Activated T-helper 17 cell treated with anti-CD3 and anti-CD28 coated beads, Interleukin-2, amount 50 U/mL, for 72 hours (primary cell): ENCODE measurements at regions not wholly inside any gene's neighbourhood (a gene's known extent, or its start where the extent isn't known, plus 50 kb on each side); places are given as distances from the start of the nearest gene placed in this dataset.
A peak's percentile ranks its signal among the peaks of the same experiment; 100 is the strongest.
"Not testable (repeated sequence)": the region's sequence is repeated elsewhere in the genome, so short reads cannot be mapped to it uniquely, and the experiment has no call there.

Experiments used
- ATAC-seq: fragments of 150-1000 bp; cut with Tn5 transposase; replicated peaks from 2 replicates; pipeline ENCODE4 v1.10.0; 2021; ENCODE audit warnings: mild to moderate bottlenecking, moderate library complexity
- H3K27ac Mint-ChIP-seq: one replicate; pipeline ENCODE4 v1.8.0; 2022; ENCODE audit warnings: mixed read lengths
- H3K27me3 Mint-ChIP-seq: one replicate; pipeline ENCODE4 v1.8.0; 2022; ENCODE audit warnings: mixed read lengths
- H3K36me3 Mint-ChIP-seq: one replicate; pipeline ENCODE4 v1.8.0; 2022; ENCODE audit warnings: low read depth, mild to moderate bottlenecking, mixed read lengths
- H3K4me1 Mint-ChIP-seq: one replicate; pipeline ENCODE4 v1.8.0; 2022; ENCODE audit warnings: mixed read lengths
- H3K4me3 Mint-ChIP-seq: one replicate; pipeline ENCODE4 v1.8.0; 2022; ENCODE audit warnings: mild to moderate bottlenecking, mixed read lengths
- H3K9me3 Mint-ChIP-seq: one replicate; pipeline ENCODE4 v1.8.0; 2022; ENCODE audit warnings: mixed read lengths

DNA sequence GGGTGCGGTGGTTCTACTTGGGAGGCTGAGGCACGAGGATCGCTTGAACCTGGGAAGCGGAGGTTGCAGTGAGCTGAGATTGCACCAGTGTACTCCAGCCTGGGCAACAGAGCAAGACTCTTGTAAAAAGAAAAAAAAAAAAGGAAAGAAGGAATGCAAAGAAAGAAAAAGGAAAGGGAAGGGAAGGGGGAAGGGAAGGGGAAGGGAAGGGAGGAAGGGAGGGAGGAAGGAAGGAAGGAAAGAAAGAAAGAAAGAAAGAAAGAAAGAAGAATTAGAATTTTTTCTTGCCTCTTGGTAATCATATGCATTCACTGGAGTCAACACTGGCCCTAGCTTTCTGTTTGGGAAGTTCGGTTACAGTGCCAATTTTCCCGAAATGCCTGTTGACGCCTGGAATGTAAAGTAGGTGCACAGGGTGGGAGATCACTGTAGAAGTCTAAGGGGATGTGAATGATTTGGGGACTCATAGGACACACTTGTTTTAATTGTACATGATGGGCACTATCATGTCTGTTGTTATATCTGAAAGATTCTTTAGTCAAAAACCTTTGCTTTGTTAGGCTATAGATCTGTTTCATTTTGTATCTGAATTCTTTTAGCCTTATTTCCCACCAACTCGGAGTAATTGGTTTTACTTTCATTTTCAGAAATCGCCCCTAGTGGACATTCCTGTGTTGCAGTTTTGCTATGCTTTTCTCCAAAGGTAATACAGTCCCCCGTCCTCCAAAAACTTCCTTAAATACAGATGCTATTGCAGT lies 59.8 kb upstream of the MORC3 start:
- H3K27ac Mint-ChIP-seq = peak overlapping the region; percentile 89
- no peaks in the 10 kb centered on the region for H3K27me3 Mint-ChIP-seq
- H3K9me3 Mint-ChIP-seq = no peaks in the 10 kb centered on the region
- H3K36me3 Mint-ChIP-seq = peaks cover 44% of the 10 kb centered on the region
- H3K4me3 Mint-ChIP-seq = peak overlapping the region; percentile 81
- peaks cover 8% of the 10 kb centered on the region for H3K4me1 Mint-ChIP-seq
- peak; percentile 73 for ATAC-seq

GRCh38 chr21:36260802-36261201 lies 59.2 kb upstream of the MORC3 start:
- H3K4me3 Mint-ChIP-seq = peak overlapping the region; percentile 81
- H3K9me3 Mint-ChIP-seq = no peaks in the 10 kb centered on the region
- peaks cover 43% of the 10 kb centered on the region for H3K36me3 Mint-ChIP-seq
- no peaks in the 10 kb centered on the region for H3K27me3 Mint-ChIP-seq
- no peak for ATAC-seq
- H3K27ac Mint-ChIP-seq = peak overlapping the region; percentile 89
- peaks cover 8% of the 10 kb centered on the region for H3K4me1 Mint-ChIP-seq

GRCh38 chr21:36261459-36261858 lies 58.5 kb upstream of the MORC3 start:
- Mint-ChIP-seq H3K4me1 (peaks cover 8% of the 10 kb centered on the region), H3K4me3 (no peak overlapping the region), H3K27ac (no peak overlapping the region), H3K36me3 (peaks cover 37% of the 10 kb centered on the region), H3K9me3 (no peaks in the 10 kb centered on the region), H3K27me3 (no peaks in the 10 kb centered on the region)
- no peak for ATAC-seq

- H3K27ac Mint-ChIP-seq = no peak overlapping the region
- no peak overlapping the region for H3K4me3 Mint-ChIP-seq
- H3K27me3 Mint-ChIP-seq = no peaks in the 10 kb centered on the region
- H3K36me3 Mint-ChIP-seq = peaks cover 42% of the 10 kb centered on the region
- H3K4me1 Mint-ChIP-seq = peaks cover 8% of the 10 kb centered on the region
- ATAC-seq = no peak
- no peaks in the 10 kb centered on the region for H3K9me3 Mint-ChIP-seq
Observed at GRCh38 chr21:36263797-36264196, 56.2 kb upstream of the MORC3 start.

DNA sequence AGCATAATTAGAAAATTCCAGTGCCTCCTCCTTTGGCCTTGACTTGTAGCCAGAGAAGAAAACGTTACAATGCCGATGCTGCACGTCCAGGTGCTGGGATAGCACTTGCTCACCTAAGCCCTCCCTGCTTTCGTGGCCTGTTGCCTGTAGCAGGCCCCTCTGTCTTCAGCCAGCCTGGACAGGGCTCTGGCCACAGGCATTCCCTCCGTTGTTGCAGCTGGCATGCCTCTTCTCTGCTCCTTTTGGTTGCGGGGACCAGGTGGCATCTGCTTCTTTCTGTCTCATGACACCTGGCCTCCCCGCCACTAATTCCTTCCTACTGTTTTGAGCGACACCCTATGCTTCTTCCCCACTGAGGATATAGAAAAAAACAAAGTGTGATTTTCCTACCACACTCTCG lies 54.6 kb upstream of the MORC3 start:
- Mint-ChIP-seq H3K36me3 (peaks cover 41% of the 10 kb centered on the region), H3K4me1 (peaks cover 3% of the 10 kb centered on the region), H3K27ac (no peak overlapping the region), H3K27me3 (no peaks in the 10 kb centered on the region), H3K9me3 (no peaks in the 10 kb centered on the region), H3K4me3 (no peak overlapping the region)
- no peak for ATAC-seq

DNA sequence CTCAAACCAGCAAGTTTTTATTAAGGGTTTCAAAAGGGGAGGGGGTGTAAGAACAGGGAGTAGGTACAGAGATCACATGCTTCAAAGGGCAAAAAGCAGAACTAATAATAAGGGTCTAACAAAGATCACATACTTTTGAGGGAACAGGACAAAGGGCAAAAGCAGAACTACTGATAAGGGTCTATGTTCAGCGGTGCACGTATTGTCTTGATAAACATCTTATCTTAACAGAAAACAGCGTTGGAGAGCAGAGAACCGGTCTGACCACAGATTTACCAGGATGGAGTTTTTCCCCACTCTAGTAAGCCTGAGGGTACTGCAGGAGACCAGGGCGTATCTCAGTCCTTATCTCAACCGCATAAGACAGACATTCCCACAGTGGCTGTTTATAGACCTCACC lies 52.2 kb upstream of the MORC3 start:
- H3K27ac Mint-ChIP-seq, H3K4me3 Mint-ChIP-seq, H3K4me1 Mint-ChIP-seq, H3K9me3 Mint-ChIP-seq, ATAC-seq, H3K27me3 Mint-ChIP-seq: not testable (repeated sequence)
- peaks cover 44% of the 10 kb centered on the region for H3K36me3 Mint-ChIP-seq

DNA sequence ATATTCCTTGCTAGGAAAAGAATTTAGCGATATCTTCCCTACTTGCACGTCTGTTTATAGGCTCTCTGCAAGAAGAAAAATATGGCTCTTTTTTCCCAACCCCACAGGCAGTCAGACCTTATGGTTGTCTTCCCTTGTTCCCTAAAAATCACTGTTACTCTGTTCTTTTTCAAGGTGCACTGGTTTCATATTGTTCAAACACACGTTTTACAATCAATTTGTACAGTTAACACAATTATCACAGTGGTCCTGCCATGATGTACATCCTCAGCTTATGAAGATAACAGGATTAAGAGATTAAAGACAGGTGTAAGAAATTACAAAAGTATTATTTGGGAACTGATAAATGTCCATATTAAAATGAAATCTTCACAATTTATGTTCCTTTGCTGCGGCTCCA lies 51.7 kb upstream of the MORC3 start:
- ATAC-seq, H3K9me3 Mint-ChIP-seq, H3K4me1 Mint-ChIP-seq, H3K27me3 Mint-ChIP-seq, H3K4me3 Mint-ChIP-seq, H3K27ac Mint-ChIP-seq: not testable (repeated sequence)
- H3K36me3 Mint-ChIP-seq = peaks cover 42% of the 10 kb centered on the region
